Urinary bladder (tissue), 3 donors: ENCODE measurements at regions not wholly inside any gene's neighbourhood (a gene's known extent, or its start where the extent isn't known, plus 50 kb on each side); places are given as distances from the start of the nearest gene placed in this dataset.

Experiments
- DNase-seq: peaks from one replicate; pipeline ENCODE4 v3.0.0-alpha.2; 2015; ENCODE audit errors: extremely low spot score
- H3K27ac ChIP-seq: one replicate; pipeline ENCODE4 v1.5.1; 2013; ENCODE audit warnings: low read depth, mild to moderate bottlenecking, moderate library complexity
- H3K36me3 ChIP-seq: one replicate; pipeline ENCODE4 v1.6.1; 2013; ENCODE audit warnings: mild to moderate bottlenecking, moderate library complexity; ENCODE audit not compliant: insufficient read depth
- H3K4me1 ChIP-seq: one replicate; pipeline ENCODE4 v1.6.1; 2013; ENCODE audit warnings: mild to moderate bottlenecking, moderate library complexity; ENCODE audit not compliant: insufficient read depth
- H3K4me3 ChIP-seq: one replicate; pipeline ENCODE4 v1.5.1; 2013; ENCODE audit warnings: low read depth, low read length
- WGBS: extraction: QIAGEN DNeasy Blood & Tissue Kit; methylation state at CpG from one replicate; pipeline ENCODE4 v1.1.7; 2013; 5-methylcytosine and 5-hydroxymethylcytosine counted together
- donor health status: healthy with polysubstance abuse.
- donor health status: healthy.

GRCh38 chr2:67038195-67038594 is 358.9 kb upstream of the ETAA1 start:
- no peaks in the 10 kb centered on the region for H3K4me1 ChIP-seq
- no peak for DNase-seq
- H3K4me3 ChIP-seq: no peak overlapping the region
- no peaks in the 10 kb centered on the region for H3K36me3 ChIP-seq
- WGBS: 96% methylated on average over 3 of the region's 3 CpGs
- no peak overlapping the region for H3K27ac ChIP-seq

GRCh38 chr2:67039058-67039457 is 358.1 kb upstream of the ETAA1 start:
- no peaks in the 10 kb centered on the region for H3K4me1 ChIP-seq
- 93% methylated on average over 3 of the region's 3 CpGs for WGBS
- no peak overlapping the region for H3K4me3 ChIP-seq
- no peaks in the 10 kb centered on the region for H3K36me3 ChIP-seq
- no peak for DNase-seq
- no peak overlapping the region for H3K27ac ChIP-seq

GRCh38 chr2:67039517-67040103 is 357.5 kb upstream of the ETAA1 start:
- no peak for DNase-seq
- Histone ChIP-seq H3K36me3 (no peaks in the 10 kb centered on the region), H3K27ac (no peak overlapping the region), H3K4me1 (no peaks in the 10 kb centered on the region), H3K4me3 (no peak overlapping the region)
- 66% methylated on average over 2 of the region's 2 CpGs for WGBS

GRCh38 chr2:67041051-67041450 is 356.1 kb upstream of the ETAA1 start:
- 59% methylated on average over 1 of the region's 1 CpG for WGBS
- H3K27ac ChIP-seq: no peak overlapping the region
- H3K4me3 ChIP-seq: no peak overlapping the region
- no peaks in the 10 kb centered on the region for H3K36me3 ChIP-seq
- no peaks in the 10 kb centered on the region for H3K4me1 ChIP-seq
- DNase-seq: no peak

- no peak overlapping the region for H3K27ac ChIP-seq
- no peak overlapping the region for H3K4me3 ChIP-seq
- 97% methylated on average over 3 of the region's 3 CpGs for WGBS
- no peaks in the 10 kb centered on the region for H3K36me3 ChIP-seq
- no peak for DNase-seq
- H3K4me1 ChIP-seq: peaks cover 2% of the 10 kb centered on the region
Observed at GRCh38 chr2:67043781-67044478, 353.2 kb upstream of the ETAA1 start.

GRCh38 chr2:67046591-67046990 is 350.5 kb upstream of the ETAA1 start:
- WGBS: 96% methylated on average over 1 of the region's 1 CpG
- Histone ChIP-seq H3K4me1 (peaks cover 2% of the 10 kb centered on the region), H3K27ac (no peak overlapping the region), H3K4me3 (no peak overlapping the region), H3K36me3 (no peaks in the 10 kb centered on the region)
- no peak for DNase-seq

DNA sequence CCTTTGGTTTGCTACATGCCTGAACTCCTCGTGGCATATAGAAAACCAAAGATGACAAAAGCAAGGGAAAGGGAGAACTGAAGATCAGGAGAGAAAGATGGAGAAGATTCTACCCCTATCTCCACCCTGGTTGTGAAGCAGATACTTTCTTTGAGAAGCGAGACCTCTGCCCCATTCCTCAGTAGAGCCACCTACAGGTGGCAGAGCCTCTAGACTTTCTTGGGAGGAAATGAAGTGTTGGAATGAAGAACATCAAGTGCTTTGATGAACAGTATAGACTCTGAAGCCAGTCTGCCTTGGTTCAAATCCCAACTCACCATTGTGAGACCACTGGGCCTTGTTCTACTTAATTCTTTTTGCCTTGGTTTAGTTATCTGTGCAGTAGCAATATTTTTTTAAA is 348.8 kb upstream of the ETAA1 start:
- Histone ChIP-seq H3K36me3 (no peaks in the 10 kb centered on the region), H3K4me3 (no peak overlapping the region), H3K27ac (no peak overlapping the region), H3K4me1 (peaks cover 2% of the 10 kb centered on the region)
- 90% methylated on average over 2 of the region's 2 CpGs for WGBS
- no peak for DNase-seq

DNA sequence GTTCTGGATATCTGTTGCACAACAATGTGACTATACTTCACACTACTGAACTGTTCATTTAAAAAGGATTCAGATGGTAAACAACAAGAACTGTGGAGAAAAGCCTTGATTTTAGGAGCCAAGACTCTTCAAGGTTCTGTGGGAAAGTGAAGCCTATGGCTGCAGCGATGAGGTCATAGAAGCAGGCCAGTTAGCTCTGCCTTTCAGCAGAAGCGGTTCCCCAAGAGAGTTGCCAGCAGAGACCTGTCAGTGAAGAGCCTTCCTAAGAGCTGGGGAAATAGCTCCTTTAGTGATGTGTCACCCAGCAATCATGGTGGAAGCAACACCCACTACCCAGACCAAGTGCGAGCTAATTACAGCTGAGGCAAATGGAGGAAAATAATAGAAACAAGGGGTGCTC is 346.5 kb upstream of the ETAA1 start:
- DNase-seq: no peak
- H3K36me3 ChIP-seq: no peaks in the 10 kb centered on the region
- H3K4me1 ChIP-seq: peaks cover 2% of the 10 kb centered on the region
- WGBS: 74% methylated on average over 3 of the region's 3 CpGs
- H3K27ac ChIP-seq: no peak overlapping the region
- no peak overlapping the region for H3K4me3 ChIP-seq

- WGBS: 61% methylated on average over 3 of the region's 3 CpGs
- H3K4me1 ChIP-seq: no peaks in the 10 kb centered on the region
- no peaks in the 10 kb centered on the region for H3K36me3 ChIP-seq
- no peak overlapping the region for H3K4me3 ChIP-seq
- H3K27ac ChIP-seq: no peak overlapping the region
- DNase-seq: no peak
Observed at GRCh38 chr2:67054728-67055127, 342.4 kb upstream of the ETAA1 start.

- Histone ChIP-seq H3K4me3 (no peak overlapping the region), H3K4me1 (no peaks in the 10 kb centered on the region), H3K27ac (peak overlapping the region; percentile 2), H3K36me3 (no peaks in the 10 kb centered on the region)
- no peak for DNase-seq
- 62% methylated on average over 4 of the region's 4 CpGs for WGBS
Observed at GRCh38 chr2:67055387-67056304, 341.5 kb upstream of the ETAA1 start.

- no peak for DNase-seq
- H3K4me3 ChIP-seq: no peak overlapping the region
- no peaks in the 10 kb centered on the region for H3K36me3 ChIP-seq
- no peaks in the 10 kb centered on the region for H3K4me1 ChIP-seq
- H3K27ac ChIP-seq: no peak overlapping the region
- 91% methylated on average over 3 of the region's 3 CpGs for WGBS
Observed at GRCh38 chr2:67057123-67057522, 340.0 kb upstream of the ETAA1 start.

- DNase-seq: no peak
- 78% methylated on average over 2 of the region's 2 CpGs for WGBS
- Histone ChIP-seq H3K4me3 (no peak overlapping the region), H3K4me1 (no peaks in the 10 kb centered on the region), H3K27ac (no peak overlapping the region), H3K36me3 (no peaks in the 10 kb centered on the region)
Observed at GRCh38 chr2:67057901-67058703, 339.0 kb upstream of the ETAA1 start.

DNA sequence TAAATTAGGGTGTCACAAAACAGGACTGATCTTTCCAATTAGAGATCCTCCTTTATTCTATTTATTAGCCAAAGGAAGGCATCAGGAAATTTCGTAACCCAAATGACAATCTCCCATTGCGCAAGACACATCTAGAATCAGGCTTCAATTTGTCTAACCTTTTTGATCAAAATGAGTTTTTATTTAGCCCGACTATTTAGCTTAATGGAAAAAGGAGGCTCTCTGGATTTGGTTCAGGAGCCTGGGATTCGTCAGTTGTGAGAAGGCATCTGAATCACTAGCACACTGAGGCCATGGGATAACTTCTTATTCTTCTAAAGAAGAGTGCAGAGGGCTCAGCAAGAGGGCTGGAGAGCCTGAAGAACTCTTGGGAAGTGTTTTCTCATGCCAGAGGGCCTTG is 332.1 kb upstream of the ETAA1 start:
- no peak for DNase-seq
- no peak overlapping the region for H3K4me3 ChIP-seq
- H3K36me3 ChIP-seq: no peaks in the 10 kb centered on the region
- no peak overlapping the region for H3K27ac ChIP-seq
- 55% methylated on average over 4 of the region's 4 CpGs for WGBS
- H3K4me1 ChIP-seq: peaks cover 1% of the 10 kb centered on the region
